ENCODE measurements at regions not wholly inside any gene's neighbourhood (a gene's known extent, or its start where the extent isn't known, plus 50 kb on each side); places are given as distances from the start of the nearest gene placed in this dataset.
"Not testable (repeated sequence)": the region's sequence is repeated elsewhere in the genome, so short reads cannot be mapped to it uniquely, and the experiment has no call there.

DNA sequence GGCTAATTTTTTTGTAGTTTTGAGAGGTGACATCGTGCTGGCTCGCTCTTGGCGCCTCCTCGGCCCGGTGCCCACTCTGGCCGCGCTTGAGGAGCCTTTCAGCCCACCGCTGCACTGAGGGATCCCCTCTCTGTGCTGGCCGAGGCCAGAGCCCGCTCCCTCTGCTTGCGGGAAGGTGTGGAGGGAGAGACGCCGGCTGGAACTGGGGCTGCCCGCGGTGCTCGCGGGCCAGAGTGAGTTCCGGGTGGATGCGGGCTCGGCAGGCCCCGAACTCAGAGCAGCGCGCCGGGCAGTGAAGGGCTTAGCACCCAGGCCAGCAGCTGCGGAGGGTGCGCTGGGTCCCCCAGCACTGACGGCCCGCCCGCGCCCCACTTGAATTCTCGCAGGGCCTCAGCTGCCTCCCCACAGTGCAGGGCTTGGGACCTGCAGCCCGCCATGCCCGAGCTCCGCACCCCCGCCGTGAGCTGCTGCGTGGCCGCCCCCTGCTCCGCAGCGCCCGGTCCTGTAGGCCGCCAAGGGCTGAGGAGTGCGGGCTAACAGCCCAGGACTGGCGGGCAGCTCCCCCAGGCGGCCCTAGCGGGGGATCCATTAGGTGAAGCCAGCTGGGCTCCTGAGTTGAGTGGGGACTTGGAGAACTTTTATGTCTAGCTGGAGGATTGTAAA, 113.2 kb upstream of the ZSWIM2 start:
- TF ChIP-seq, protein P1, sequence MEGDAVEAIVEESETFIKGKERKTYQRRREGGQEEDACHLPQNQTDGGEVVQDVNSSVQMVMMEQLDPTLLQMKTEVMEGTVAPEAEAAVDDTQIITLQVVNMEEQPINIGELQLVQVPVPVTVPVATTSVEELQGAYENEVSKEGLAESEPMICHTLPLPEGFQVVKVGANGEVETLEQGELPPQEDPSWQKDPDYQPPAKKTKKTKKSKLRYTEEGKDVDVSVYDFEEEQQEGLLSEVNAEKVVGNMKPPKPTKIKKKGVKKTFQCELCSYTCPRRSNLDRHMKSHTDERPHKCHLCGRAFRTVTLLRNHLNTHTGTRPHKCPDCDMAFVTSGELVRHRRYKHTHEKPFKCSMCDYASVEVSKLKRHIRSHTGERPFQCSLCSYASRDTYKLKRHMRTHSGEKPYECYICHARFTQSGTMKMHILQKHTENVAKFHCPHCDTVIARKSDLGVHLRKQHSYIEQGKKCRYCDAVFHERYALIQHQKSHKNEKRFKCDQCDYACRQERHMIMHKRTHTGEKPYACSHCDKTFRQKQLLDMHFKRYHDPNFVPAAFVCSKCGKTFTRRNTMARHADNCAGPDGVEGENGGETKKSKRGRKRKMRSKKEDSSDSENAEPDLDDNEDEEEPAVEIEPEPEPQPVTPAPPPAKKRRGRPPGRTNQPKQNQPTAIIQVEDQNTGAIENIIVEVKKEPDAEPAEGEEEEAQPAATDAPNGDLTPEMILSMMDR (IDR thresholded peaks at IDR 0.05), result no peak
- Mint-ChIP-seq H3K27ac (no peak overlapping the region), H3K4me3 (no peak overlapping the region), H3K36me3 (ENCODE audit: low read depth) (no peaks in the 10 kb centered on the region), H3K4me1 (no peaks in the 10 kb centered on the region), H3K9me3 (peaks cover 6% of the 10 kb centered on the region), H3K27me3 (ENCODE audit: low read depth, poor library complexity) (no peaks in the 10 kb centered on the region)
- no peak for DNase-seq

DNA sequence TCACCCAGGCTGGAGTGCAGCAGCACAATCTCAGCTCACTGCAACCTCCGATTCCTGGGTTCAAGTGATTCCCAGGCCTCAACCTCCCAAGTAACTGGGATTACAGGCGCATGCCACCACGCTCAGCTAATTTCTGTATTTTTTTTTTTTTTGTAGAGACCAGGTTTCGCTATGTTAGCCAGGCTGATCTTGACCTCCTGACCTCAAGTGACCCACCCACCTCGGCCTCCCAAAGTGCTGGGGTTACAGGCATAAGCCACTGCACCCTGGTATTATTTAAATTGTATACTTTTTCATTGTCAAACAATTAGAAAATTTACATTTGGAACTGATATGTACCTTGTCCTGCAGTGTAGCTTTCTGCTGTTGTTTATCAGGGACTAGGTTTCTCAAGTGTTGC, 111.3 kb upstream of the ZSWIM2 start:
- H3K9me3 Mint-ChIP-seq; H3K27ac Mint-ChIP-seq; H3K4me3 Mint-ChIP-seq; H3K36me3 Mint-ChIP-seq (ENCODE audit: low read depth); DNase-seq; H3K27me3 Mint-ChIP-seq (ENCODE audit: low read depth, poor library complexity); H3K4me1 Mint-ChIP-seq: not testable (repeated sequence)

DNA sequence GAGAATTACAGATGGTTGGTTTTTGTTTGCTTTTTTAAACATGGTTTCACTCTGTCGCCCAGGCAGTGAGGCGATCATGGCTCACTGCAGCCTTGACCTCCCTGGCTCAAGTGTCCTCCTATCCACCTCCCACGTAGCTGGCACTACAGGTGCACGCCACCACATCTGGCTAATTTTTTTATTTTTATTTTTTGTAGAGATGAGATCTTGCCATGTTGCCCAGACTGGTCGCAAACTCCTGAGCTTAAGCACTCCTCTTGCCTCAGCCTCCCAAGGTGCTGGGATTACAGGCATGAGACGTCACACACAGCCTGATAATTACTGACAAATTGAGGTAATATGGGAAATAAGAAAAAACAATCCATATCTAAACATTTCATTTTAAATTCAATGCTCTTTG, 110.5 kb upstream of the ZSWIM2 start:
- H3K36me3 Mint-ChIP-seq (ENCODE audit: low read depth), result no peaks in the 10 kb centered on the region
- no peaks in the 10 kb centered on the region for H3K4me1 Mint-ChIP-seq
- TF ChIP-seq, protein P1 (IDR thresholded peaks at IDR 0.05), result no peak
- H3K27ac Mint-ChIP-seq, result no peak overlapping the region
- no peaks in the 10 kb centered on the region for H3K27me3 Mint-ChIP-seq (ENCODE audit: low read depth, poor library complexity)
- no peak overlapping the region for H3K4me3 Mint-ChIP-seq
- no peak for DNase-seq
- H3K9me3 Mint-ChIP-seq, result peaks cover 6% of the 10 kb centered on the region

DNA sequence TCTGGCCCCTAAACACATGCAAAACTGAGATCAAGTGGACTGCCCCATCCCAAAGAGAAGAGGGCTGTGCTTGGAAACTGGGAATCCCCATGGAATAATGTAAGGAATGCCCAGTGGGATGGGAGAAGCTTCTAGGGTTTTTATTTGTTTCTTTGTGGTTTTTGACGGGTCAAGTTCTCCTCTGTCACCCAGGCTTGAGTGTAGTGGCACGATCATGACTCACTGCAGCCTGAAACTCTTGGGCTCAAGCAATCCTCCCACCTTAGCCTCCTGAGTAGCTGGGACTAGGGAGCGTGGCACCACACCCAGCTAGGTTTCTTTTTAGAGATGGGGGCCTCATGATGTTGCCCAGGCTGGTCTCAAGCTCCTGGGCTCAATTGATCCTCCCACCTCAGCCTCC, 101.7 kb upstream of the ZSWIM2 start:
- Mint-ChIP-seq H3K36me3 (ENCODE audit: low read depth) (no peaks in the 10 kb centered on the region), H3K27me3 (ENCODE audit: low read depth, poor library complexity) (peaks cover 3% of the 10 kb centered on the region), H3K9me3 (peaks cover 7% of the 10 kb centered on the region), H3K4me3 (no peak overlapping the region), H3K27ac (no peak overlapping the region), H3K4me1 (no peaks in the 10 kb centered on the region)
- no peak for DNase-seq
- TF ChIP-seq, protein P1 (IDR thresholded peaks at IDR 0.05), result no peak

DNA sequence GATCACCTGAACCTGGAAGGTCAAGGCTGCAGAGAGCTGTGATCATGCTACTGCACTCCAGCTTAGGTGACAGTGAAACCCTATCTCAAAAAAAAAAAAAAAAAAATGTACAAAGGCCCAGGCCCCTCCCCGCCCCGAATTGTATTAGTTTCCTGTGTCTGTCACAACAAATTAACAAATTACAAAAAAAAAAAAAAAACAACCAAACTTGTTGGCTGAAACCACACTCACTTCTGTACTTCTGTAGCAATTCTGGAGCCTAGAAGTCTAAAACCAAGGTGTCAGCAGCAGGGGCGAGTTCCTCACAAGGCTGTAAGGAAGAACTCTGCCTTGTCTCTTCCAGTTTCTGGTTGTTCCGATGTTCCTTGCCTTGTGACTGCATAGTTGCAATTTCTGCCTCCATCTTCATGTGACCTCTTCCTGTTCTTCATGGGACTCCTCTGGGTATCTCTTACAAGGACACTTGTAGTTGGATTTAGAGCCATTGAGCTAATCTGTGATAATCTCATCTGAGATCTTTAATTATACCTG, 100.8 kb upstream of the ZSWIM2 start:
- Mint-ChIP-seq H3K9me3 (peaks cover 7% of the 10 kb centered on the region), H3K4me1 (no peaks in the 10 kb centered on the region), H3K27me3 (ENCODE audit: low read depth, poor library complexity) (peaks cover 3% of the 10 kb centered on the region), H3K36me3 (ENCODE audit: low read depth) (no peaks in the 10 kb centered on the region), H3K27ac (no peak overlapping the region), H3K4me3 (no peak overlapping the region)
- DNase-seq, result no peak
- TF ChIP-seq, protein P1 (IDR thresholded peaks at IDR 0.05), result no peak

DNA sequence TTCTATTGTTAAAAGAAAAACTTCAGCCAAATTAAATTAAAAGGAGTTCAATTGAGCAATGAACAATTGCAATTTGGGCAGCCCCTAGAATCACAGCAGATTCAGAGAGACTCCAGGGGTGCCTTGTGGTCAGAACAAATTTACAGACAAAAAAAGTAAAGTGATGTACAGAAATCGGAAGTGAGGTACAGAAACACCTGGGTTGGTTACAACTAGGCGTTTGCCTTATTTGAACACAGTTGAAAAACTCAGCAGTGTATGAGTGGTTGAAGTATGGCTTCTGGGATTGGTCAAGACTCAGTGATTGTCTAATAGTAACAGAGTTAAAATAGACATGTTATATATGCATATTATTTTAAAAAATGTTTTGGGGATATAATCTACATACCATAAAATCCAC, 98.5 kb upstream of the ZSWIM2 start:
- Mint-ChIP-seq H3K36me3 (ENCODE audit: low read depth) (no peaks in the 10 kb centered on the region), H3K4me1 (no peaks in the 10 kb centered on the region), H3K4me3 (no peak overlapping the region), H3K27me3 (ENCODE audit: low read depth, poor library complexity) (peaks cover 3% of the 10 kb centered on the region), H3K9me3 (peaks cover 3% of the 10 kb centered on the region), H3K27ac (no peak overlapping the region)
- TF ChIP-seq, protein P1 (IDR thresholded peaks at IDR 0.05), result no peak
- no peak for DNase-seq

Data from nephron progenitor cell (in vitro differentiated cells).